ENCODE measurements at regions not wholly inside any gene's neighbourhood (a gene's known extent, or its start where the extent isn't known, plus 50 kb on each side); places are given as distances from the start of the nearest gene placed in this dataset.

- TF ChIP-seq CTCF (IDR thresholded peaks at IDR 0.05) (no peak), POLR2A (IDR thresholded peaks at IDR 0.05) (no peak)
Measured at GRCh38 chr15:79163395-79163794, 72.8 kb upstream of the RASGRF1 start.

All from uterus (tissue), 2 donors.